PC-9 (cell line): ENCODE measurements at regions not wholly inside any gene's neighbourhood (a gene's known extent, or its start where the extent isn't known, plus 50 kb on each side); places are given as distances from the start of the nearest gene placed in this dataset.

Experiments
- CTCF ChIP-seq: fragments of 200-600 bp; sonication (generic); conservative IDR thresholded peaks from 2 replicates; pipeline ENCODE4 v1.6.1; 2017; ENCODE audit warnings: mixed run types, antibody characterized with exemption, mild to moderate bottlenecking, moderate library complexity
- EZH2 ChIP-seq: fragments of 200-600 bp; sonication (generic); IDR thresholded peaks from 2 replicates; pipeline ENCODE4 v1.8.0; 2017; ENCODE audit warnings: antibody characterized with exemption, low read depth

DNA sequence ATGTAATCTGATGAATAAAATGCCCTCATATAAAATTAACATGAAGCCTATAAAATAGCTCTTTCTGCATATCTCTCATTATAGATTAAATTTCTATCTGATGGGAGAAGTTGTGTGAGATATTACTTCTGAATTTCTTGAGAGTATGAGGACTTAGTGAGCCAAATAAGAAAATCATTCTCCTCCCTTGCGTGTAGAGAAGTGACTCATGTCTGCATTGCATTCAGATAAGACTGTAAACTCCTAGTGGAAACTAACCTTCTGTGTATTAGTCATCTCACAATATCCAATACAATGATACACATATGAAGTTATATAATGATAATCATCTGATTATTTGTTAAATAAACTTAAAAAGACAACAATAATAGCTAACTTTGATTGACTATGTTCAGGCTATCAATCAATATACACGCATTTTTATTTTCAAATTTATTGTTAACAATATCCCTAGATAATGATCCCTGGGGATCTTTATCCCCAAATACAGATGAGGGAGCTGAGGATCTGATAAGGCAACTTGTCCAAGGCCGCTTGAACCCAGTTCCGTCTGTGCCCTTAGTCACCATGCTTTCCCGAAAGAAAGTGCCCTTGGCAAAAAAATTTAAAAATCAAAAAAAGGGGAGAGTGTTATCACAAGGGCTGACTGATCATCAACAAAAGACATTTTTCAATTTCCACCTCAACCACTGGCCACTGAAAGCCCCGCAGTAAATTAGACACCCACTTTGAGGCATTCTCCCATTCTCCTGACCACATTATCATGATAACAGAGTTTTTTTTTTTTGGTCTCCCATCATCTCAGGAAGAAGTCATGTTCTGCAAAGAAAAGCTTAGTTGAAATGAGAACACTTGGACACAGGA is 189.2 kb upstream of the RASSF8 start:
- no peak for TF ChIP-seq CTCF
- TF ChIP-seq EZH2: no peak
